Neural crest cell (in vitro differentiated cells): ENCODE measurements at regions not wholly inside any gene's neighbourhood (a gene's known extent, or its start where the extent isn't known, plus 50 kb on each side); places are given as distances from the start of the nearest gene placed in this dataset.

Experiments used
- DNase-seq: peaks from one replicate; pipeline ENCODE4 v3.0.0; 2021; ENCODE audit warnings: low read depth, mixed read lengths, low spot score
- H3K27ac Mint-ChIP-seq: one replicate; pipeline ENCODE4 v1.8.0; 2021; ENCODE audit warnings: mild to moderate bottlenecking, mixed read lengths; ENCODE audit not compliant: unreplicated experiment
- H3K27me3 Mint-ChIP-seq: 2 replicates; pipeline ENCODE4 v1.8.0; 2021; ENCODE audit warnings: low read depth, mild to moderate bottlenecking, mixed read lengths
- H3K36me3 Mint-ChIP-seq: 2 replicates; pipeline ENCODE4 v1.8.0; 2021; ENCODE audit warnings: low read depth, mild to moderate bottlenecking, mixed read lengths
- H3K4me1 Mint-ChIP-seq: 2 replicates; pipeline ENCODE4 v1.8.0; 2021; ENCODE audit warnings: mixed read lengths
- H3K4me3 Mint-ChIP-seq: one replicate; pipeline ENCODE4 v1.8.0; 2021; ENCODE audit warnings: mild to moderate bottlenecking, mixed read lengths
- H3K9me3 Mint-ChIP-seq: 2 replicates; pipeline ENCODE4 v1.8.0; 2021; ENCODE audit warnings: mixed read lengths
- CTCF ChIP-seq: fragments of 200-600 bp; sonication (generic); conservative IDR thresholded peaks from 2 replicates; pipeline ENCODE4 v1.5.0; 2021; ENCODE audit warnings: antibody characterized with exemption, mild to moderate bottlenecking

DNA sequence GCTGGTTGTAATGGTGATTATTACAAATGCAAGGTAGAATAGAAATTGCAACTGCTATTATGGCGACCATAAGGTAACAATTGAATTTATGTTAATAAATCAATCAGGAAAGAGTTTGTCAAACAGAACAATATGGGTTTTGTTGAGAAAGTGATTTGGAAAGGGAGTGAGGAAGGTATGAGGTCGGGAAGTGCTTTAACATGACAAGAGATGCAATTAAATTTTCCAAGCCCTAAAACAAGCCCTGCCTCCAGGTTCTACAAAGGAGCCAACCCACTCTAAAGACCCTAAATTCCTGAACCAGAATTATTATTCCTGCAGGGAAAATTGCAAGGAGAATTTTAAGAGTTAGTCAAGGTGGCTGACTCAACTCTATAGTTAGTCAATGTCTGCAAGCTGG lies 363.7 kb downstream of the BMPER start:
- no peaks in the 10 kb centered on the region for H3K4me1 Mint-ChIP-seq
- H3K36me3 Mint-ChIP-seq: no peaks in the 10 kb centered on the region
- TF ChIP-seq CTCF: no peak
- H3K27ac Mint-ChIP-seq: no peak overlapping the region
- peaks cover under 1% of the 10 kb centered on the region for H3K9me3 Mint-ChIP-seq
- DNase-seq: no peak
- no peak overlapping the region for H3K4me3 Mint-ChIP-seq
- no peaks in the 10 kb centered on the region for H3K27me3 Mint-ChIP-seq

DNA sequence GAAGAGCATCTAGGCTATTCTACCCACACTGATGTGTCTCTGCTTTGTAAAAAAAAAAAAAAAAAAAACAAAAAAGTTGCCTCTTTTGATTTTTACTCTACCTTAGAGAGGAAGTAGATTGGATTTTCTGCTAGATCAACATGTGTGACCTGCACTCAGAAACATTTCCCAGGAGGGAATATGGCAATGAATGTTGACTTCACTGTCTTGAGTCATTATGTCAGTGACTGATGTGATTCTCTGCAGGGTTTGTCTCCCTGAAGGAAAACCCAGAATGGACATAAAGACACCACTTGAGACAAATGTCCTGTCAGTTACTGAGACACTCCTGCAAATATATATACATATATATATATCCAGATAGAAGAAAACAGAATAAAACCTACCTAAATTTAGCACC lies 370.3 kb downstream of the BMPER start:
- DNase-seq: no peak
- no peak overlapping the region for H3K27ac Mint-ChIP-seq
- H3K4me3 Mint-ChIP-seq: no peak overlapping the region
- no peaks in the 10 kb centered on the region for H3K27me3 Mint-ChIP-seq
- peaks cover 4% of the 10 kb centered on the region for H3K4me1 Mint-ChIP-seq
- H3K9me3 Mint-ChIP-seq: no peaks in the 10 kb centered on the region
- no peak for TF ChIP-seq CTCF
- no peaks in the 10 kb centered on the region for H3K36me3 Mint-ChIP-seq

GRCh38 chr7:34277016-34277802 lies 371.9 kb downstream of the BMPER start:
- no peak for DNase-seq
- no peak for TF ChIP-seq CTCF
- no peak overlapping the region for H3K27ac Mint-ChIP-seq
- H3K4me3 Mint-ChIP-seq: no peak overlapping the region
- peaks cover 3% of the 10 kb centered on the region for H3K9me3 Mint-ChIP-seq
- peaks cover 4% of the 10 kb centered on the region for H3K4me1 Mint-ChIP-seq
- peaks cover 5% of the 10 kb centered on the region for H3K36me3 Mint-ChIP-seq
- H3K27me3 Mint-ChIP-seq: no peaks in the 10 kb centered on the region

DNA sequence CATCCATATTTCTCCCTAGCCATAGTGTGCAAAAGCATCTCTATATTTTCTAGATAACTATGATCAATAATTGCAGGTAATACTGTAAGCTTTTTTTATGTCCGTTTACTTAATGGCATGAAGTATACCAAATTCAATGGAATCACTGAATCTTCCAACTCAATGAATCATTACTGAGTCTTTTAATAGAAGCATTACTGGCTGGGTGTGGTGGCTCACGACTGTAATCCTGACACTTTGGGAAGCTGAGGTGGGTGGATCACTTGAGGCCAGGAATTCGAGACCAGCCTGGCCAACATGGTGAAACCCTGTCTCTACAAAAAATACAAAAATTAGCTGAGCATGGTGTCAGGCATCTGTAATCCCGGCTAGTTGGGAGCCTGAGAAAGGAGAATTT lies 372.5 kb downstream of the BMPER start:
- no peak overlapping the region for H3K4me3 Mint-ChIP-seq
- no peak overlapping the region for H3K27ac Mint-ChIP-seq
- TF ChIP-seq CTCF: no peak
- H3K4me1 Mint-ChIP-seq: peaks cover 4% of the 10 kb centered on the region
- H3K27me3 Mint-ChIP-seq: no peaks in the 10 kb centered on the region
- DNase-seq: no peak
- peaks cover 10% of the 10 kb centered on the region for H3K36me3 Mint-ChIP-seq
- H3K9me3 Mint-ChIP-seq: peaks cover 8% of the 10 kb centered on the region

DNA sequence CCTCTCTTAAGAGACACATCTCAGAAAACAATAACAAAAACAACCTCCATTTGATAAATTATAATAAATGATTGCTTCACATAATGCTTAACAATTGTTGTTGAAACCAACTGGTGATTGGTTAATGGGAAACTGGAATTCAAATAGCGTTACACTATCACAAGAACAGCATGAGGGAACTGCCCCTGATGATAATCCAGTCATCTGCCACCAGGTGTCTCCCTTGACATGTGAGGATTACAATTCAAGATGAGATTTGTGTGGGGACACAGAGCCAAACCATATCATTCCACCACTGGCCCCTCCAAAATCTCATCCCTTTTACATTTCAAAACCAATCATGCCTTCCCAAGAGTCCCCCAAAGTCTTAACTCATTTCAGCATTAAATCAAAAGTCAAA lies 375.9 kb downstream of the BMPER start:
- DNase-seq: no peak
- Mint-ChIP-seq H3K36me3 (peaks cover 14% of the 10 kb centered on the region), H3K4me1 (peaks cover 4% of the 10 kb centered on the region), H3K9me3 (peaks cover 17% of the 10 kb centered on the region), H3K4me3 (no peak overlapping the region), H3K27ac (no peak overlapping the region), H3K27me3 (no peaks in the 10 kb centered on the region)
- TF ChIP-seq CTCF: no peak
